Fibroblast of skin of left biceps (primary cell): ENCODE measurements at regions not wholly inside any gene's neighbourhood (a gene's known extent, or its start where the extent isn't known, plus 50 kb on each side); places are given as distances from the start of the nearest gene placed in this dataset.

Experiments
- DNase-seq, 2 experiments: peaks; one replicate each; pipeline ENCODE4 v3.0.0-alpha.2; 2013; ENCODE audit warnings: low read depth in 2 of 2

GRCh38 chr3:118754406-118755252 lies 280.0 kb downstream of the IGSF11 start:
- DNase-seq: no peak

DNA sequence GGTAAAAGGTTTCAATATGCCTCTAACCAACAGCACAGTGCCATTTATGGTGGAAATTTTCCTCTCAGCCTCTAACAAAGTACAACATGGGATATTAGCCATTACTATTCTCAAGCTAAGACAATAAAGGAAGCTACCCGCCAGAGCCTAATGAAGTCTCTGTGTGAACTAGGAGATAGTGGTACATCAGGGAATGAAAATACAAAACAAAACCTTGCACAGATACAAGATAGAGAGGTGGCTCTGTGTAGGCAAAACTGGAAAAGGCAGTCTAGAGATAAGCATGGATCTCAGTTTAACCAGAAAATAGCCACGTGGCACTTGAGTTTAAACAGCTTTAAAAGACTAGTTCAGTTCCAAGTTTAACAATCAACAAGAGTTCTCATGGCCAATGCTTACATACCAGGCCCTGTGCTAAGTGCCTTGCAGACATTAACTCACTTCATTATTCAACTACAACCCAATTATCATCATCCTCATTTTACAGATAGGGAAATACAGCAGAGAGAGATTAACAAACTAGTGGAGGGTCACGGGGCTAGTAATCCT lies 279.3 kb downstream of the IGSF11 start:
- DNase-seq: no peak

DNA sequence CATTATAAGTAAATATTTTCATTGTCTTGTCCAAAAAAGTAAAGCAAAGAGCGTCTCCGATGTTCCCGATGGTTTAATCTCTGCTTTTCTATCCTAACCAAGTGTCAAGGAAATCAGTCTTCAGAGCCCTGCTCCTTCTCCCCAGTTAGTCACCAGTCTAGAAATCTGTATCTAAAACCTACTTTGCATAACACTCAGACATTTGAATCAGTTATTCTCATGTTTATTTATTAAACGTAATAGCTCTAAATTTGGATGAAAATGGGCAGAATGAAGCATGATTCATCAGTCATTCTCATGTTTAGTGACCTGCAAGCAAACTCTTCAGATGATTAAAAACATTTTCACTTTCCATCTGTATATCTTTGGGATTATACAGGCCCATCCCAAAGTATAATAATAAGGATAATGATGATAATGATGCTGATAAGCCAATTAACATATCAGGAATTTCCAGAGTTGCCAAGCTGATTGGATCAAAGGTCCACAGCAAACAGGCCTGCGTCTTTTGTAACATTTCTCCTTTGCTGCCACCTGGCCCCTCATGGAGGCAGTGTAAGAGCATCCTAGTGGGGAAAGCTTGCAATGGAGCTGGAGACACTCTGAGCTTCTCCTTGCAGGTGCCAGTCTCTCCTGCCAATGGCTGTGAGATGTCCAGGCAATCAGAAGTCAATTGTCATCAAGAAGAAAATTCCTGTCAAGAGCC lies 273.9 kb downstream of the IGSF11 start:
- no peak for DNase-seq

GRCh38 chr3:118761291-118761606 lies 273.4 kb downstream of the IGSF11 start:
- DNase-seq: no peak

DNA sequence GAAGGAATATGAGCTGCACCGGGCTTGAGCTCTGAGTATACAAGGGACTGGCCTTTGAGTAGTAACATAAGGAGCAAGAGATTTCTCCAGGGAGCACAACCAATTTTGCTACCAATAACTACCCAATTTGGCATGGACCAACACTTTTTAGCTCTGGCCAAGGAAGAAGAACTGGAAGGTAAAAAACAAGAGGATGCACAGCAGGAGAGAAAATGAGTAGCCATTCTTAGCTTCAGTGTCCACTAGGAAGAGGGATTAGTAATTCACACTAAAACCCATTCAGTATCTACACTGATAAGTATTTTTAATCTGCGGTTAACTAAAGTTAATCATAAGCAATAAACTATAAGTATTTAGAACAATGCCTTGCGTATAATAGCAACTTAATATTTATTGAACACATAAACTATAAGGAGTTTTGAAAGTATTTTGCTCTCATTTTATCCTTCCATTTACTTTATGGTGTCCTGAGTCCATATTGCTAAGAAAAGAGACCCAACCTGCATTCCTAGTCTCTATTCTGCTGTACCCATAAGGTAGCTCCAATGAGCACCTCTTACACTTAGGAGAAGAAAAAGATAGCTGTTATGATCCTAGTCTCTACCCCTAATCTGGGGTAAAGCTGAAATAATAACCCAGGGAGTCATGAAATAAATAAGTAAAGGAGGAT lies 268.9 kb downstream of the IGSF11 start:
- no peak for DNase-seq

DNA sequence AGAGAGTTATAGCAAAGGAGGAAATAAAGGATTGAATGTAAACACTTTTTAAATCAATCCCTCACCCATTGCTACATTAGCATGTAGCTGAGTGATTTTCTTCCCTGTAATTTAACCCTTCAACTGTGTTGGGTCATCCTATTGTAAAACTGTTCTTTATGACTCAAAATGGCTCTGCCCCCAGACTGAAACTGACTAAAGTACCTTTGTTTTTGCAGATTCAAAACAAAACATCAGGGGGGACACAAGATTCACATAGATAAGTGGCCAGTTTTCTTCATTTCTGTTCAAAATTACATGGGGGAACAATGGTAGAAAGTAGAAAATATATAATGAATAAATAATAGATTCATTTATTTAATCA lies 268.4 kb downstream of the IGSF11 start:
- DNase-seq: no peak

- DNase-seq: no peak
Observed at GRCh38 chr3:118772036-118772435, 262.6 kb downstream of the IGSF11 start.

DNA sequence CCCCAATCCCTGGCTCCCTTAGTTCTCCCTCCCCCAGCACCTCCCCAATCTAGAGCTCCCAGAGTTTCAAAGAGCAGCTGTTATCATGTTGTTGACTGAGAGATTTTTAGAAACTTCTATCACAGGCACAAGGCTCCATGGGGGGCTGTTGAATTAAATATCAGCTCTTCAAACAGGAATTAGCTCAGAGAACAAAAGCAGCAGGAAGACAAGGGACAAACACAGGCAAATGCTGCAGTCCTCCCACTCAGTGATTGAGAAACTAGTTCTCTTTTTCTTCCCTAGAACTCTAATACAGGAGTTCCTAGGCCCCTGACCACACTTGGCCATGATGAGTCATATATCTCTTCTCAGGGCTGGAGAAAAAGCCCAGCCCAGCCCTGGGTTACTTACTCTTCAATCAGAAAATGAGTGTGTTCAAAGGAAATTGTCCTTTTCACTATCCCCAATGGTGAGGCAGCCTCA lies 262.1 kb downstream of the IGSF11 start:
- no peak for DNase-seq

DNA sequence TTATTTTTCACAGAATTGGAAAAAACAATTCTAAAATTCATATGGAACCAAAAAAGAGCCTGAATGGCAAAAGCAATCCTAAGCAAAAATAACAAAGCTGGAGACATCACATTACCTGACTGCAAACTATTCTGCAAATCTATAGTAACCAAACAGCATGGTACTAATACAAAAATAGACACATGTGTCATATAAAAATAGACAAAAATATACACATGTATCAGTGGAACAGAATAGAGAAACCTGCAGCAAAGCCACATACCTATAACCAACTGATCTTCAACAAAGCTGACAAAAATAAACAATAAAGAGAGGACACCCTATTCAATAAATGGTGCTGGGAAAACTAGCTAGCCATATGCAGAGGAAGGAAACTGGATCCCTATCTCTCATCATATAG lies 259.6 kb downstream of the IGSF11 start:
- no peak for DNase-seq

- DNase-seq: no peak
Observed at GRCh38 chr3:118778201-118778600, 256.4 kb downstream of the IGSF11 start.

DNA sequence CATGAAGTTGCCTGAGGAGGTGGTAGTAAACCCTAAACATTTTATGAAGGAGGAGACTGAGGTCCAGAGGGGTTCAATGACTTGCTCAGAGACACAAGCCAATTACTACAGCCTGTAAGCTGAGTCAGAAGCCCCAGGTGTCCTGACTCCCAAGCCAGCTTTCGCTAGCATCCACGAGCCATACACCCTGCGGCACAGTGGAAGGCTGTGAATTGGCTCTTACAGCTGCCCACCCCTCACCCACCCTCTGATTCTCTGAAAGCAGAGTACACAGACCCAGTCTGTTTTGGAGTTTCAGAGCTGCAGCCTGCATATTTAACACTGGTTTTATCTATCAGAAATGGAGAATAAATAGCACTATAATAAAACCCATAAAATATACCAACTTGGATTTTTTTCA lies 253.4 kb downstream of the IGSF11 start:
- DNase-seq: no peak

DNA sequence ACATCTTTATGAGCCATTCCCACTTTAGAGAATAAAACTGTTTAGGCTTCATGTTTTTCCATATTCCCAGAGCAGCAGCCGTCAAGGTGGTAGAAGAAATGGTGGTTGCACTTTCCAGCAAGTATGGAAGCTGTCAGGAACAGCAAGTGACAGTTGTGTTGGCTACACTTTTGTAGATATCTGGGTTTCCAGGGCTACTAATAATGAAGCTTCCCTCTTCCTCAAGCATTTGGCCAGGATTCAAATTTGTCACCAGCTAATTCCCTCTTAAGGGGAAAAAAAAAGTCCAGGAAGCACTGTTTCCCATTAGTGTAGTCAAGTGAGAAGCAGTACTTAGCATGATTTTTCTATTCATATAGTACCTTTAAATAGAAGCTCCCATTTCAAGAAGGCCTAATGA lies 252.8 kb downstream of the IGSF11 start:
- DNase-seq: no peak

DNA sequence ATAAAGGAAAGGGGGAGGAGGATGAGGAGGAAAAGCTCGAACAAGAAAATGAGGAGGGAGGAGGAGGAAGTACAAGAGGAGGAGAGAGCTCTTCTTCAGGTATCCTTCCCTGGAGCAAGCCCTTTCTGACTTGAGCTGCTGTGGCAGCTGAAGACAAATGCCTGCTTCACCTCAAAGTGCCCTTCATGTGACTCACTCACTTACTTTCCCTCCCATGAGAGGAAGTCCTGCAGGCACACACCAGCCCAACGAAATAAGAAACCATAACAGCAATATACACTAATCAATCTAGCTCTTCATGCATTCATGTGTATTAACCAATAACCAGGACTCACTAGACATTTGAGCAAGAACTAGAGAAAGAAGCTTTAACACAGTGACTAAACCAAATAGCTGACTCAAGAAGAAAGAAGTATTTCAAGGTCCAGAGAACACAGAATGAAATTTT lies 251.9 kb downstream of the IGSF11 start:
- no peak for DNase-seq

- no peak for DNase-seq
Observed at GRCh38 chr3:118785415-118785814, 249.2 kb downstream of the IGSF11 start.

DNA sequence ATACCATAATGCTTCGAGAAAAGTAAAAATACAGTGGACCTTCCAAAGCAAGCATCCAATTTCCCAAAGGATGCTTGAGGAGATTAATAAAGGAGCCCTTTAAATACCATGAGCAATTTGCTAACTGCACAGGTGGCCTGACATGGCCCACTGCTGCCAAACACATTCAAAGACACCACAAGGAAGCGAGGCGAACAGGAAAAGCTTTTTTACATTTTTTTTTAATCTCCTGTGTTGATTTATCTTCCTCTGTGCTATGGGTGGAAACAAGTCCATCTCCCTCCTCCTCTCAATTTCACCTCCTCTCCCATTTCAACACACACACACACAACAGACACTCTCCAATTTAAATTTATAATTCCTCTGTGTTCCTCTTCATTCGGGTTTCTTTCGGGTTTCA lies 243.4 kb downstream of the IGSF11 start:
- DNase-seq: no peak

DNA sequence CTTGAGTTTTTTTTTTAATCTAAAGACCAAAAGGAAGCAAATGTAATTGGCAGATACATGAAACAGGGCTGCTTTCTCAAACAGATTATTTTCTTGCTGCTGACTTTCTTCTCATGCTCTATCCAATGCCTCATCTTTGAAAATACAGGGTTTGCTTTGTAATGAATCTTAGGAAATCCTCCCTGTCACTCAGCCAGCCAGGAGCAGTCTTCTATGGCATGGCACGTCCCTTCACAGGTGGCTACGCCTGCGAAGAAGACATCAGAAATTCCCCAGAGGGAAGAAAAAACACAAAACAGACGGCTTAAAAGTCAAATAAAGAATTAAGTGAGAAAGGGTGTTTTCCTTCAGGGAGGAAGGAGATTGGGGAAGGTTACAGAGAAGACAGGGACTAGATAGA lies 242.5 kb downstream of the IGSF11 start:
- no peak for DNase-seq

DNA sequence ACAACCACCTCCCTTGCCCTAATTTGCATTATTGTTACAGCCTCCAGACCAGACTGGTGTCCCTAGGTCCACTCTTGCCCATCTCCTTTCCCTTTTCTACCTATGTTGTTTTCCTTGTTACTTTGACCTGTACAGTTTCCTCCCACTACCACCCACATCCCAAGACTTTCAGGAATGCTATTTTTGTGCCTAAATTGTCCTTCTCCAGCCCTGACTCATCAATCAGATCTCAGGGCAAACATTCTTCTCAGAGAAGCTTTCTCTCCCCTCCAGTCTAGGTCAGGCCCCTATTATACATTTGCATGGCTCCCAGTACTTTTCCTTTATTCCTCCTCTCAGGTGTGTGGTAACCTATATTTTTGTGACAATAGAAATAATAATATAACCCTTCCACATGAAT lies 241.5 kb downstream of the IGSF11 start:
- no peak for DNase-seq

DNA sequence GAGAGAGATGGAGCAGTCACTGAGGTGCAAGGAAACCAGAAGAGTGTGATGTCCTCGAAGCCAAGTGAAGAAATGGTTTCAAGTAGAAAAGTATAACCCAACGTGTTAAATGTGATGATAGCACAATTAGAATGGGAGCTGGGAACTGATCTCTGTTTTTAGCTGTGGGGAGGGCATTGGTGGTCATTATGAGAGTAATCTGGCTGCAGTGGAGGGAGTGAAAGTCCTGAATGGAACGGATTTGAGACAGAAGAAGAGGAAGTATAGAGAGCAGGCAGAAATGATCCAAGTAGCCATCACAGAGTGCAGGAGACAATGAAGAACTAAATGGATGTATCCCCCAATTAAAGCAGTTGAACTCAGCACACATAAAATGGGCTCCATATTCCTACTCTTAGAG lies 235.3 kb downstream of the IGSF11 start:
- DNase-seq: no peak

GRCh38 chr3:118801899-118802298 lies 232.7 kb downstream of the IGSF11 start:
- DNase-seq: no peak

DNA sequence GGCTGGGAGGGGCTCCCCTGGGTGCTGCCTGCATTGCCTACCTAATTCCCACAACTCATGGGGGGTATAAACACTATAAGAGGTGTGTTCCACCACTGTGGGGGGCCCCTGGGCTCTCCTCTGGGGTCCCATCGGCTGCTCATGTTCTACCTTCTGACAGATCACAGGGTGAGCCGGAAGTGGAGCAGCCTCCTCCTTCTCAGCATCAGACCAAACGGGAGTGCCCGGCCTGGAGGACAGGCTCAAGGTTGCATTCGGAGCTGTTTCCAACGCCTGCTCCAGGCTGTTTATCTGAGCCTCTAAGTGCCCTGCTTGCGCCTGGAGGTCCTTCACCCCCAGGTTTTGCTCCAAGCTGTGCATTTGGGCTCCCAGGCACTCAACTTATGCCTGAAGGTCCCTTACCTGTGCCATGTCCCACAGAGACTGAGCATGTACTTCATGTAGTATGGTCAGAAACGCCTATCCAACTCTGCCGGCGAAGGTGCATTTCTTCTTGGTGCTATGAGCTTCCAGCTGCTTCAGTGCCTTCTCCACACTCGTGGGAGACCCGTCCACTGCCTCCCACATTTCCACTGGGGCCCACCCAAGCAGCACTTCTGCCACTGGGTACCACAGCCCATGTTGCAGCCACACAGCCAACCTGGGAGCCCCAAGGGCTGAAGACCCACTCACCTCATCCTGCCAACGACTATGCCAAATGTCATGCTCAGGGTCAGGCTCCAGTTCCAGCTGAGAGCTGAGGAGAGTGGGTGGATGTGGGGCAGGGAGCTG lies 232.1 kb downstream of the IGSF11 start:
- DNase-seq: no peak

DNA sequence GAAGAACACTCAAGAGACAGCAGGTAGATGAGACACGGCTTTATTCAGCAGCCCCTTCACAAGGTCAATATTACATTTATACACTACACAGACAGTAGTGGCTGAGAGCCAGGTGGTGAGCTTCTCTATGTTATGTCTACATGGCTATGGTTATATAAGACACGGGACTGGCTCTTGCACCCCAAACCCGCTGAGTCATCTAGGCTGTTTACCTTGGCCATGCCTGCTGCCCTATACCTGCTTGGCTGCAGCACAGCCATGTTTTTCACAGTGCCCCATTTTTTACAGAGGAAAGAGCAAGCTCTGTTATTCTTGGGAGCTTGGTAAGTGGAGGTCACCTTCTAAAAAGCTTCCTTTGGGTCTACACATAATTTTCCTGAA lies 231.6 kb downstream of the IGSF11 start:
- DNase-seq: no peak

- DNase-seq: no peak
Observed at GRCh38 chr3:118805007-118805406, 229.6 kb downstream of the IGSF11 start.
